Left ventricle myocardium inferior (tissue), 1 donor: ENCODE measurements at regions not wholly inside any gene's neighbourhood (a gene's known extent, or its start where the extent isn't known, plus 50 kb on each side); places are given as distances from the start of the nearest gene placed in this dataset.

Experiments
- DNase-seq: peaks from one replicate; pipeline ENCODE4 v3.0.0-alpha.2; 2020
- H3K27ac ChIP-seq: fragments of 200-600 bp; replicated peaks from 2 replicates; pipeline ENCODE4 v1.8.0; 2021
- H3K27me3 ChIP-seq: fragments of 200-600 bp; 2 replicates; pipeline ENCODE4 v1.8.0; 2021; ENCODE audit warnings: low read depth
- H3K36me3 ChIP-seq: fragments of 200-600 bp; 2 replicates; pipeline ENCODE4 v1.8.0; 2021
- H3K4me1 ChIP-seq: fragments of 200-600 bp; 2 replicates; pipeline ENCODE4 v1.8.0; 2021
- H3K4me3 ChIP-seq: fragments of 200-600 bp; 2 replicates; pipeline ENCODE4 v1.8.0; 2021; ENCODE audit warnings: mild to moderate bottlenecking, moderate library complexity
- H3K9me3 ChIP-seq: fragments of 200-600 bp; replicated peaks from 2 replicates; pipeline ENCODE4 v1.8.0; 2021
- CTCF ChIP-seq: fragments of 200-600 bp; IDR thresholded peaks from 2 replicates; pipeline ENCODE4 v1.8.0; 2021; ENCODE audit warnings: antibody characterized with exemption, mild to moderate bottlenecking, borderline replicate concordance
- intact Hi-C: fragments of 100-400 bp; cut with micrococcal nuclease; formaldehyde crosslinking; loops from one replicate; pipeline ENCODE4 v1.11.0; 2022
- donor health status: DM: no; HTN: yes; CAD: no; lungs with severe emphysema.

DNA sequence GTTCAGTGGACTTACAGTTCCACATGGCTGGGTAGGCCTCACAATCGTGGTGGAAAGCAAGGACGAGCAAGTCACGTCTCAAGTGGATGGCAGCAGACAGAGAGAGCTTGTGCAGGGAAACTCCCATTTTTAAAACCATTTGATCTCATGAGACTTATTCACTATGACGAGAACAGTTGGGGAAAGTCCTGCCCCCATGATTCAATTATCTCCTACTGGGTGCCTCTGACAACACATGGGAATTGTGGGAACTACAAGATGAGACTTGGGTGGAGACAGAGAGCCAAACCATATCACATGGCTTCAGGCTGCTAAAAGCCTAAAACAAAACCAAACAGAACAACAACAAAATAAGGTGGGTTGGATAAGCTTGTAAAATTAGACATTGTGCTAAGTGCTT is 194.4 kb upstream of the CPEB2 start:
- no peak overlapping the region for H3K4me3 ChIP-seq
- H3K36me3 ChIP-seq = no peaks in the 10 kb centered on the region
- intact Hi-C loops = no loop called here
- DNase-seq = no peak
- H3K4me1 ChIP-seq = no peaks in the 10 kb centered on the region
- H3K27me3 ChIP-seq = no peaks in the 10 kb centered on the region
- no peak overlapping the region for H3K27ac ChIP-seq
- TF ChIP-seq CTCF = no peak
- H3K9me3 ChIP-seq = no peaks in the 10 kb centered on the region

GRCh38 chr4:14809203-14809602 is 193.1 kb upstream of the CPEB2 start:
- TF ChIP-seq CTCF = no peak
- Histone ChIP-seq H3K27ac (no peak overlapping the region), H3K9me3 (no peaks in the 10 kb centered on the region), H3K36me3 (no peaks in the 10 kb centered on the region), H3K4me3 (no peak overlapping the region), H3K4me1 (no peaks in the 10 kb centered on the region), H3K27me3 (no peaks in the 10 kb centered on the region)
- intact Hi-C loops = no loop called here
- no peak for DNase-seq

DNA sequence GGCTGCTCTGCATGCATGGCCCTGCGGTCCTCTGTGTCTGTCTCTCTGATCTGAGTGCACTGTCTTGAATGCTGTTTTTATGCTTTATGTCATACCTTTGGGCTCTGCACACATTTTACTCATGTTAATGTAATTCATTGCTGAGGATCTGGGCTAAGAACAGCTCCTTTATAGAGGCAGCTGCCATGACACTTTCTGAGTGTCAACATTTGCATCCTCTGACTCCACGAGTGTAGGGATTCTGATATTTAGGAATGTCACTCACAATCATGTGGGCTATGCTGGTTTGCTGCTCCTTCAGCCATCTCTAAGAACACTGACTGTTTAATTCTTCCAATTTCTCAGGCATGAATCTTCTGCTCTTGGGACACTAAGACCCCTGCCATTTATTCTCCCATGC is 192.2 kb upstream of the CPEB2 start:
- intact Hi-C loops = no loop called here
- Histone ChIP-seq H3K36me3 (no peaks in the 10 kb centered on the region), H3K27me3 (no peaks in the 10 kb centered on the region), H3K9me3 (no peaks in the 10 kb centered on the region), H3K4me3 (no peak overlapping the region), H3K4me1 (no peaks in the 10 kb centered on the region), H3K27ac (no peak overlapping the region)
- no peak for TF ChIP-seq CTCF
- no peak for DNase-seq

- no peaks in the 10 kb centered on the region for H3K36me3 ChIP-seq
- H3K27me3 ChIP-seq = no peaks in the 10 kb centered on the region
- intact Hi-C loops = no loop called here
- H3K27ac ChIP-seq = no peak overlapping the region
- no peak overlapping the region for H3K4me3 ChIP-seq
- no peaks in the 10 kb centered on the region for H3K9me3 ChIP-seq
- H3K4me1 ChIP-seq = no peaks in the 10 kb centered on the region
- DNase-seq = no peak
- TF ChIP-seq CTCF = no peak
These were observed 191.7 kb upstream of the CPEB2 start for GRCh38 chr4:14810568-14810967.

DNA sequence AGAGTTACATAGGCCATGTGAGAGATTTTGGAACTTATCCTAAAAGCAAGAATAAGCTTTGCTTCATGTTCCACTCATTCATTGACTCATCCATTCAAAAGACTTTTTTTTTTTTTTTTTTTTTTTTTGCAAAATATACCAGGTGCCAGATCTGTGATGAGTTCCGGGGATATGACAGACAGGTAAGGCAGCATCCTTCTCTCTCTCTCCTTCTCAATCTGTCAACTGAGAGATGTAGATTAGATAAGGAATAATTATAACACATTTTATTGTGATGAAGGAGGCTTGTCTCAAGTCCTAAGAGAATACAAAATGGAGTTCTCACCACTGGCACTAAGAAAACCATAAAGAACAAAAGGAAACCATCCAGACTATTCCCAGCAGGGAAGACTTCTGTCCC is 190.2 kb upstream of the CPEB2 start:
- H3K27ac ChIP-seq = no peak overlapping the region
- no peaks in the 10 kb centered on the region for H3K9me3 ChIP-seq
- no peak for DNase-seq
- TF ChIP-seq CTCF = no peak
- H3K4me1 ChIP-seq = peaks cover 13% of the 10 kb centered on the region
- intact Hi-C loops = no loop called here
- no peak overlapping the region for H3K4me3 ChIP-seq
- H3K36me3 ChIP-seq = no peaks in the 10 kb centered on the region
- no peaks in the 10 kb centered on the region for H3K27me3 ChIP-seq

- H3K4me3 ChIP-seq = no peak overlapping the region
- H3K9me3 ChIP-seq = no peaks in the 10 kb centered on the region
- H3K27me3 ChIP-seq = no peaks in the 10 kb centered on the region
- H3K36me3 ChIP-seq = no peaks in the 10 kb centered on the region
- H3K4me1 ChIP-seq = peaks cover 17% of the 10 kb centered on the region
- no peak overlapping the region for H3K27ac ChIP-seq
- intact Hi-C loops = no loop called here
- no peak for DNase-seq
- TF ChIP-seq CTCF = no peak
These were observed 185.5 kb upstream of the CPEB2 start for GRCh38 chr4:14816623-14817261.
